D721Med (cell line): ENCODE measurements at regions not wholly inside any gene's neighbourhood (a gene's known extent, or its start where the extent isn't known, plus 50 kb on each side); places are given as distances from the start of the nearest gene placed in this dataset.

ENCODE experiments used
- DNase-seq: peaks from one replicate; pipeline ENCODE4 v3.0.0; 2011; ENCODE audit warnings: low spot score; ENCODE audit not compliant: insufficient read length
- FAIRE-seq: peaks from 2 replicates; lab custom pipeline; 2011; peaks lifted over from hg19 to GRCh38; lab: Jason Lieb, UNC
- TF ChIP-seq, protein P1 (sequence below): IDR thresholded peaks from 2 replicates; pipeline ENCODE4 v1.5.1; 2012; ENCODE audit warnings: mild to moderate bottlenecking, control low read depth; ENCODE audit not compliant: insufficient read depth; ENCODE audit errors: missing control alignments

GRCh38 chr1:162983671-162984425 is 85.3 kb upstream of the RGS4 start:
- FAIRE-seq (no peak), DNase-seq (no peak)
- TF ChIP-seq, protein P1, sequence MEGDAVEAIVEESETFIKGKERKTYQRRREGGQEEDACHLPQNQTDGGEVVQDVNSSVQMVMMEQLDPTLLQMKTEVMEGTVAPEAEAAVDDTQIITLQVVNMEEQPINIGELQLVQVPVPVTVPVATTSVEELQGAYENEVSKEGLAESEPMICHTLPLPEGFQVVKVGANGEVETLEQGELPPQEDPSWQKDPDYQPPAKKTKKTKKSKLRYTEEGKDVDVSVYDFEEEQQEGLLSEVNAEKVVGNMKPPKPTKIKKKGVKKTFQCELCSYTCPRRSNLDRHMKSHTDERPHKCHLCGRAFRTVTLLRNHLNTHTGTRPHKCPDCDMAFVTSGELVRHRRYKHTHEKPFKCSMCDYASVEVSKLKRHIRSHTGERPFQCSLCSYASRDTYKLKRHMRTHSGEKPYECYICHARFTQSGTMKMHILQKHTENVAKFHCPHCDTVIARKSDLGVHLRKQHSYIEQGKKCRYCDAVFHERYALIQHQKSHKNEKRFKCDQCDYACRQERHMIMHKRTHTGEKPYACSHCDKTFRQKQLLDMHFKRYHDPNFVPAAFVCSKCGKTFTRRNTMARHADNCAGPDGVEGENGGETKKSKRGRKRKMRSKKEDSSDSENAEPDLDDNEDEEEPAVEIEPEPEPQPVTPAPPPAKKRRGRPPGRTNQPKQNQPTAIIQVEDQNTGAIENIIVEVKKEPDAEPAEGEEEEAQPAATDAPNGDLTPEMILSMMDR, result no peak

DNA sequence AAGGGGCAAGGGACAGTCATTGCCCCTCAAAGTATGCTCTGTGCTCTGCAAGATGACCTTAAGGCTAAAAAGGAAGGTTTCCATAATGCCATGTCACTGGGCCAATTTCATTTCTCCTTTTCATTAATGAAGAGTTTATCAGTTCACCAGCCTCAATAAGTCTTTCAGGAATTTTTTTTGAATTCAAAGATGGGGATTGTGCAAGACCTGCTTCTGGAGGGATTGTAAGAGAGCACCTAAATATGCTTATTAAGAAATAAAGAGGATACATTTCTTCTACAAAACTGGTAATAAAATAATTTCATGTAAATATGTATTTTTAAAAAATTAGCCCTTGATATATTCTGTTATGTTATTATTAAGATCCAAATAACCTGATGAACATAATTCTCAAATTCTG is 86.8 kb upstream of the RGS4 start:
- TF ChIP-seq, protein P1, result no peak
- FAIRE-seq (peak; percentile 16), DNase-seq (no peak)

GRCh38 chr1:162977944-162978568 is 91.1 kb upstream of the RGS4 start:
- TF ChIP-seq, protein P1, result no peak
- DNase-seq, result peak; percentile 26
- FAIRE-seq, result no peak

GRCh38 chr1:162976628-162977027 is 92.5 kb upstream of the RGS4 start:
- DNase-seq (no peak), FAIRE-seq (peak; percentile 58)
- TF ChIP-seq, protein P1, result no peak

DNA sequence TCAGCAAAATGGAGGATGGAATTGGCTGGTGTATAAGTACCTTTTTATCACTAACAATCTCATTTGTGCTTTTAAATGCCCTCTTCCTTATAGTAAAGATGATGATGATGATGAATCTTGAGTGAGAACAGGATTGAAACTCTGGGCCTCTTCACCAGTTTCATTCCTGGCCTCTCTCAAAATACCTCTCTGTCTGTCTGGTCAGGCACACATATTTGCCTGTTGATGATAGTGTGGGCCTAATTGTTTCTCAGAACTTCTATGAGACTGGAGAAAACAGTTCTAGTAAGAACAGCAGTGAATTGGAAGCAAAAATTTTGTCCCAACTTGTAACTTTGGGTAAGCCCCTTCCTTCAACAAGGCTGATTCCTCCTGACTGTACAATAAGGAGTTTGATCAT is 94.4 kb upstream of the RGS4 start:
- no peak for DNase-seq
- FAIRE-seq, result no peak
- TF ChIP-seq, protein P1, result no peak

DNA sequence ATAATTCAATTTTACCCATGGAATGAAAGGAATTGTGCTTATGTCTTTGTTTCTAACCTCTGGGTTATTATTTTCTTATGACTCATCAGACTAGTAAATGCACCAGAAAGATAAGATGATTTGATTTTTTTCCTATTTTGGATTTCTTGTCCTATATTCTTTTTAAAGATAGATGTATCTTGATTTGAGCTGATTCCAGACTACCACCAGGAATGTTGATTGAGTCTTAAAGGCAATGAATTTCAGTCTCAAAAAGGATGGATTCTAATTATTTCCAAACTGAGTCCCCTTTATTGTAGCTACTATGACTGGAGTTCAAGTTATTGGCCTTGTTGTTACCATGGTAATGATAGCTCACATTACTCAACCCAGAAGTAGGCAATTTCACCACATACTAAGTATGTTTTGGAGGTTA is 95.8 kb upstream of the RGS4 start:
- FAIRE-seq (no peak), DNase-seq (no peak)
- TF ChIP-seq, protein P1, result no peak

GRCh38 chr1:162972773-162973172 is 96.4 kb upstream of the RGS4 start:
- TF ChIP-seq, protein P1, result no peak
- FAIRE-seq (no peak), DNase-seq (no peak)
